Parathyroid adenoma (tissue), 2 donors: ENCODE measurements at regions not wholly inside any gene's neighbourhood (a gene's known extent, or its start where the extent isn't known, plus 50 kb on each side); places are given as distances from the start of the nearest gene placed in this dataset.

ENCODE experiments used
- H2AFZ ChIP-seq: fragments of 300-600 bp; sonication (generic); one replicate; pipeline ENCODE4 v1.7.0; 2017; ENCODE audit warnings: antibody characterized with exemption, mild to moderate bottlenecking
- H3K27ac ChIP-seq: fragments of 300-600 bp; sonication (generic); one replicate; pipeline ENCODE4 v1.7.0; 2017
- H3K27me3 ChIP-seq: fragments of 300-600 bp; sonication (generic); one replicate; pipeline ENCODE4 v1.7.0; 2017; ENCODE audit warnings: low read length; ENCODE audit not compliant: control insufficient read depth, insufficient read depth
- H3K36me3 ChIP-seq: fragments of 300-600 bp; sonication (generic); one replicate; pipeline ENCODE4 v1.7.0; 2017; ENCODE audit warnings: low read length; ENCODE audit not compliant: control insufficient read depth, insufficient read depth
- H3K4me1 ChIP-seq: fragments of 300-600 bp; sonication (generic); one replicate; pipeline ENCODE4 v1.7.0; 2017; ENCODE audit warnings: control low read depth
- H3K4me2 ChIP-seq: fragments of 300-600 bp; sonication (generic); one replicate; pipeline ENCODE4 v1.7.0; 2017; ENCODE audit warnings: low read length
- H3K4me3 ChIP-seq: fragments of 300-600 bp; sonication (generic); one replicate; pipeline ENCODE4 v1.7.0; 2017; ENCODE audit warnings: low read depth, low read length
- H3K79me2 ChIP-seq: fragments of 300-600 bp; sonication (generic); one replicate; pipeline ENCODE4 v1.7.0; 2017; ENCODE audit warnings: control low read depth
- H3K9ac ChIP-seq: fragments of 300-600 bp; sonication (generic); one replicate; pipeline ENCODE4 v1.7.0; 2017; ENCODE audit warnings: mild to moderate bottlenecking
- H3K9me3 ChIP-seq: fragments of 300-600 bp; sonication (generic); one replicate; pipeline ENCODE4 v1.7.0; 2017; ENCODE audit warnings: low read length; ENCODE audit not compliant: control insufficient read depth
- TF ChIP-seq, protein P1 (sequence below): fragments of 300-600 bp; sonication (generic); IDR thresholded peaks from one replicate; pipeline ENCODE4 v1.7.0; 2017; ENCODE audit warnings: antibody characterized with exemption, mild to moderate bottlenecking
- donor health status: primary hyperparathyroidism.

DNA sequence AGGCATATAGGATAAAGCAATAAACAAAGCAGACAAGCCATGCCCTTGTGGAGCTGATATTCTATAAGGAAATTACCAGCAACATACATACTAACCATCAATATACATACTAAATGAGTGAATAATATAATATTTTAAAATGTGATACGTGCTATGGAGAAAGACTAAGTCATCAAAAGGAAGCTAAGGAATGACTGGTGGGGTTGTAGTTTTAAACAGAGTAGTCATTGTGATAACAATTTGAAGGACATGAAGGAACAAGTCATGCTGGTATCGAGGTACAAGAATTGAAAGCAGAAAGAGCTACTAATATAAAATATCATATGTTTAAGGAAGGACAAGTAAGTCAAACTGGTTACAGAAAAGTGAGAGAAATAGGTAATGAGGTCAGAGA, 894.9 kb upstream of the PCDH9 start:
- TF ChIP-seq, protein P1, sequence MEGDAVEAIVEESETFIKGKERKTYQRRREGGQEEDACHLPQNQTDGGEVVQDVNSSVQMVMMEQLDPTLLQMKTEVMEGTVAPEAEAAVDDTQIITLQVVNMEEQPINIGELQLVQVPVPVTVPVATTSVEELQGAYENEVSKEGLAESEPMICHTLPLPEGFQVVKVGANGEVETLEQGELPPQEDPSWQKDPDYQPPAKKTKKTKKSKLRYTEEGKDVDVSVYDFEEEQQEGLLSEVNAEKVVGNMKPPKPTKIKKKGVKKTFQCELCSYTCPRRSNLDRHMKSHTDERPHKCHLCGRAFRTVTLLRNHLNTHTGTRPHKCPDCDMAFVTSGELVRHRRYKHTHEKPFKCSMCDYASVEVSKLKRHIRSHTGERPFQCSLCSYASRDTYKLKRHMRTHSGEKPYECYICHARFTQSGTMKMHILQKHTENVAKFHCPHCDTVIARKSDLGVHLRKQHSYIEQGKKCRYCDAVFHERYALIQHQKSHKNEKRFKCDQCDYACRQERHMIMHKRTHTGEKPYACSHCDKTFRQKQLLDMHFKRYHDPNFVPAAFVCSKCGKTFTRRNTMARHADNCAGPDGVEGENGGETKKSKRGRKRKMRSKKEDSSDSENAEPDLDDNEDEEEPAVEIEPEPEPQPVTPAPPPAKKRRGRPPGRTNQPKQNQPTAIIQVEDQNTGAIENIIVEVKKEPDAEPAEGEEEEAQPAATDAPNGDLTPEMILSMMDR = no peak
- no peaks in the 10 kb centered on the region for H3K9me3 ChIP-seq
- H2AFZ ChIP-seq = no peak overlapping the region
- H3K27ac ChIP-seq = no peak overlapping the region
- H3K4me1 ChIP-seq = no peaks in the 10 kb centered on the region
- no peak overlapping the region for H3K9ac ChIP-seq
- no peaks in the 10 kb centered on the region for H3K27me3 ChIP-seq
- no peaks in the 10 kb centered on the region for H3K79me2 ChIP-seq
- no peaks in the 10 kb centered on the region for H3K36me3 ChIP-seq
- no peak overlapping the region for H3K4me3 ChIP-seq
- H3K4me2 ChIP-seq = no peak overlapping the region

DNA sequence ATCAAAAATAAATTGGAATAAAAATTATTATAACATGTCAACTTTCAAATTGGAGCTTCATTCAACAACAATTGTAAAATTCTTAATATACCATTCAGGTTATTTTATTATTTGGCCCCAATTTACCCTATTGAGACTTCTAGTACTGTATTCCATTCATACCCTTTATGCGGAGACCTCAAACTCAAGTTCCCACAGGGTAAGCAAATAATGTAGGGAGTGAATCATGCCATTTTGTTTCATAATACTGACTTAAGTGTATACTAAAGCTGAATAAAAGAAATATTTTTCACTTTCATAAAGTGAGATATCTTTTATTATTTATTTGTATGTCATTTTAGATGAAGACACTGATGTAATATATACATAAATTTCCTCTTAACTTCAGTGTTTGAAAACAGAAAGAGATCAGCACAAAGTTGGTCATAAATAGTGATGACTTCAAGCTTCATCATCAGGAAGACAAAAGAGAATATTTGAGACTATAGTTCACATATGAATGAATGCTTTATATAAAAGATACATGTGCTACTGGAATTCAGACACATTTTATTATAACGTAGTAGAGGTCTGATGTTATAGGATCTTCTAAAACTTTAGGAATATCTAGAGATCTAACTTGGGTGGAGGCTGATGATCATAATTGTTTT, 894.4 kb upstream of the PCDH9 start:
- Histone ChIP-seq H3K27me3 (no peaks in the 10 kb centered on the region), H3K9me3 (no peaks in the 10 kb centered on the region), H2AFZ (no peak overlapping the region), H3K27ac (no peak overlapping the region), H3K36me3 (no peaks in the 10 kb centered on the region), H3K4me3 (no peak overlapping the region), H3K4me1 (no peaks in the 10 kb centered on the region), H3K79me2 (no peaks in the 10 kb centered on the region), H3K4me2 (no peak overlapping the region), H3K9ac (no peak overlapping the region)
- TF ChIP-seq, protein P1 = no peak

DNA sequence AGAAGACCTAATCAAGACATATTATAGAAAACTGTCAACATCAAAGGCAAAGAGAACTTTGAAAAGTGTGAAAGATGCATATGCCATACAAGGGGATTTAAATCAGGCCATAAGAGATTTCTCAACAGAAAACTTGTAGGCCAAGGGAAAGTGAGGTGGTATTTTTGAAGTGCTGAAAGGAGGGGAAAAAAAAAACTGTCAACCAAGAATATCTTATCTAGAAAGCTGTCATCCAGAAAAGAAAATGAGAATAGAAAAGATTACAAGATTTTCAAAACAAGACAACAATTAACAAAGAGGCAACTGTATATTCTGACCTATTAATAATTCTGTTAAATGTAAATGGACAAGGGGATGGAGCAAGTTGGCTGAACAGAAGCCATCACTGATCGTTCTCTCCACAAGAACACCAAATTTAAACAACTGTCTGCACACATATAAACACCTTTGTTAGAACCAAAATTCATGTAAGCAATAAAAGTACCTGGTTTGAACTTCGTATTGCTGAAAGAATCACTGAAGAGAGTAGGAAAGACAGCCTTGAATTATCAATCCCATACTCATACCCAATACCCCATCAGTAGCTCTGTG, 880.1 kb upstream of the PCDH9 start:
- H3K79me2 ChIP-seq = no peaks in the 10 kb centered on the region
- no peak overlapping the region for H2AFZ ChIP-seq
- no peaks in the 10 kb centered on the region for H3K27me3 ChIP-seq
- H3K9me3 ChIP-seq = no peaks in the 10 kb centered on the region
- no peak overlapping the region for H3K4me2 ChIP-seq
- TF ChIP-seq, protein P1 = no peak
- H3K4me1 ChIP-seq = no peaks in the 10 kb centered on the region
- H3K36me3 ChIP-seq = no peaks in the 10 kb centered on the region
- no peak overlapping the region for H3K4me3 ChIP-seq
- H3K9ac ChIP-seq = no peak overlapping the region
- no peak overlapping the region for H3K27ac ChIP-seq

DNA sequence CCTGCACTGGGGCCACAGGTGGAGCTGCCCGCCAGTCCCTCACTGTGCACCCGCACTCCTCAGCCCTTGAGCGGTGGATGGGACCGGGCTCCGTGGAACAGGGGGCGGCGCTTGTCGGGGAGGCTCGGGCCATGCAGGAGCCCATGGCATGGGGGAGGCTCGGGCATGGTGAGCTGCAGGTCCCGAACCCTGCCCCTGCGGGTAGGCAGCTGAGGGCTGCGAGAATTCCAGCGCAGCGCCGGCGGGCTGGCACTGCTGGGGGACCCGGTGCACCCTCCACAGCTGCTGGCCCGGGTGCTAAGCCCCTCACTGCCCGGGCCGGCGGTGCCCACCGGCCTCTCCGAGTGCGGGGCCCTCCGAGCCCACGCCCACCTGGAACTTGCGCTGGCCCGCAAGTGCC, 877.5 kb upstream of the PCDH9 start:
- H3K79me2 ChIP-seq = no peaks in the 10 kb centered on the region
- no peak overlapping the region for H3K4me3 ChIP-seq
- H3K36me3 ChIP-seq = no peaks in the 10 kb centered on the region
- TF ChIP-seq, protein P1 = no peak
- no peak overlapping the region for H3K27ac ChIP-seq
- no peak overlapping the region for H2AFZ ChIP-seq
- H3K4me2 ChIP-seq = no peak overlapping the region
- H3K27me3 ChIP-seq = no peaks in the 10 kb centered on the region
- no peaks in the 10 kb centered on the region for H3K9me3 ChIP-seq
- H3K4me1 ChIP-seq = no peaks in the 10 kb centered on the region
- H3K9ac ChIP-seq = no peak overlapping the region

DNA sequence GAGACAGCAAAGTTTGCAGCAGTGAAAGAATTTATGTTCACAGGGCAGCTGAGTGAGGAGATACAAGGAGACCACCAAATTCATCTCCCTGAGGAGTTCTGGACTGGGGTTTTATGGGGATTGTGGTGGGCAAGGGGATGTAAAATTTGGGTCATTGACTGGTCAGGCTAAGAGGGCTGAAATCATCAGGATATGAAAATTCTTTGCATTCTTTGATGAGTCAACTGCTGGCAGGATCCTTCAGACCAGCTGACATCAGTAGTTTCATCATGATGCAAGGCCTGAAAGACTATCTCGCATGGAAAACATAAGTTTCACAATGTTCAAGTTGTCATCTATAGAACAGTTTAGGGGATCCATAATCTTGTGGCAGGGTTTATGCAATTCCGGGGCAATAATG, 869.5 kb upstream of the PCDH9 start:
- H3K27me3 ChIP-seq = no peaks in the 10 kb centered on the region
- no peaks in the 10 kb centered on the region for H3K36me3 ChIP-seq
- H2AFZ ChIP-seq = no peak overlapping the region
- no peak overlapping the region for H3K4me2 ChIP-seq
- no peak overlapping the region for H3K4me3 ChIP-seq
- no peaks in the 10 kb centered on the region for H3K9me3 ChIP-seq
- H3K27ac ChIP-seq = no peak overlapping the region
- TF ChIP-seq, protein P1 = no peak
- no peaks in the 10 kb centered on the region for H3K79me2 ChIP-seq
- H3K4me1 ChIP-seq = no peaks in the 10 kb centered on the region
- no peak overlapping the region for H3K9ac ChIP-seq
